GM12865 (cell line): ENCODE measurements at regions not wholly inside any gene's neighbourhood (a gene's known extent, or its start where the extent isn't known, plus 50 kb on each side); places are given as distances from the start of the nearest gene placed in this dataset.

ENCODE experiments used
- DNase-seq: peaks from one replicate; pipeline ENCODE4 v3.0.0; 2010; ENCODE audit warnings: low read depth
- H3K4me3 ChIP-seq: 2 replicates; pipeline ENCODE4 v1.5.1; 2011; ENCODE audit warnings: mild to moderate bottlenecking, low read depth, low read length, control low read depth
- TF ChIP-seq, protein P1 (sequence below): IDR thresholded peaks from 2 replicates; pipeline ENCODE4 v1.5.1; 2011; ENCODE audit warnings: low read length, control low read depth, low read depth, inconsistent platforms; ENCODE audit not compliant: insufficient read depth; ENCODE audit errors: missing control alignments

DNA sequence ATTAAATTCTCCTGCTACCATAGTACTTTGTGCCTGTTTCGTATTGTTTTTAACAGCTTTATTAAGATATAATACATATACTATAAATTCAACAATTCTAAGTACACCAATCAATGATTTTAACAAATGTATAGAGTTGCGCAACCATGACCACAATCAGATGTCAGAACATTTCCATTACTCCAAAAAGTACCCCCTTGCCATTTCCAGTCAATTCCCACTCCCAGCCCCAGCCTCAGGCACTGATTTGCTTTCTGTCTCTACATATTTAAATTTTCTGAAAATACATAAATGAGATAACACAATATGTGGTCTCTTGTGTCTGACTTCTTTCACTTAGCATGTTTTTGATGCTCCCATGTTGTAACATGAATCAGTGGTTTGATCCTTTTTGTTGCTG is 193.9 kb downstream of the FIGN start:
- DNase-seq = no peak
- no peak overlapping the region for H3K4me3 ChIP-seq
- TF ChIP-seq, protein P1, sequence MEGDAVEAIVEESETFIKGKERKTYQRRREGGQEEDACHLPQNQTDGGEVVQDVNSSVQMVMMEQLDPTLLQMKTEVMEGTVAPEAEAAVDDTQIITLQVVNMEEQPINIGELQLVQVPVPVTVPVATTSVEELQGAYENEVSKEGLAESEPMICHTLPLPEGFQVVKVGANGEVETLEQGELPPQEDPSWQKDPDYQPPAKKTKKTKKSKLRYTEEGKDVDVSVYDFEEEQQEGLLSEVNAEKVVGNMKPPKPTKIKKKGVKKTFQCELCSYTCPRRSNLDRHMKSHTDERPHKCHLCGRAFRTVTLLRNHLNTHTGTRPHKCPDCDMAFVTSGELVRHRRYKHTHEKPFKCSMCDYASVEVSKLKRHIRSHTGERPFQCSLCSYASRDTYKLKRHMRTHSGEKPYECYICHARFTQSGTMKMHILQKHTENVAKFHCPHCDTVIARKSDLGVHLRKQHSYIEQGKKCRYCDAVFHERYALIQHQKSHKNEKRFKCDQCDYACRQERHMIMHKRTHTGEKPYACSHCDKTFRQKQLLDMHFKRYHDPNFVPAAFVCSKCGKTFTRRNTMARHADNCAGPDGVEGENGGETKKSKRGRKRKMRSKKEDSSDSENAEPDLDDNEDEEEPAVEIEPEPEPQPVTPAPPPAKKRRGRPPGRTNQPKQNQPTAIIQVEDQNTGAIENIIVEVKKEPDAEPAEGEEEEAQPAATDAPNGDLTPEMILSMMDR = no peak

DNA sequence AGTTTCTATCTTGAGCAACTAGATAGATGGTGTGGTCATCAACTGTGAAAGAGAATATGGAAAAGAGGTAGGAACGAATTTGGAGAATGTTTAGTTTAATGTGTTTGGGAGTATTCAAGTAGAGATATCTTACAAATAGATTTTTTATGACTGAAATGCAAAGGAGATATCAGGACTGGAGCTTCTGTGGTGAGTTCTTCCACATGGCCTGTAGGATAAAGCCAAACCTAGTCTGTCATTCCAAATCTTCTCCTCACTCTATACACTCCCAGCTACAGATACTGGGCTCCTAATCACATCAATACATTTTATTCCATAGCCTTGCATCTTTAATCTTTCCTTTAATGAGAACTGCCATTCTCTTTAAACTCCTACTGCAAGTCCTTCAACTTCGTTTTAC is 194.3 kb downstream of the FIGN start:
- H3K4me3 ChIP-seq = no peak overlapping the region
- no peak for DNase-seq
- TF ChIP-seq, protein P1 = no peak

GRCh38 chr2:163528640-163529217 is 207.1 kb downstream of the FIGN start:
- TF ChIP-seq, protein P1 = no peak
- DNase-seq = no peak

DNA sequence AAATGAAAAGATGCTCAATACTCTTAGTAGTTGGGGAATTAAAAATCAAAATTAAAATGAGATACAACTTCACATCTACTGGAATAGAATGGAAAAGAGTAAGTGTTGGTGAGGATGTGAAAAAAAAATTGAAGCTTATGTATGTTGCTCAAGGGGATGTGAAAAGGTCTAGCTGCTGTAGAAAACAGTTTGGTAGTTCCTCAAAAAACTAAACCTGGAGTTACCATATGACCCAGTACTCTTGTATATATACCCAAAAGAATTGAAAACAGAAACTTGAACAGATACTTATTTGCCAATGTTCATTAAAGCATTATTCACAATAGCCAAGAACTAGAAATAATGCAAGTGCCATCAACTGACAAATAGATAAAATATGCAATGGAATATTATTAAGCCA is 208.4 kb downstream of the FIGN start:
- H3K4me3 ChIP-seq = no peak overlapping the region
- TF ChIP-seq, protein P1 = no peak
- no peak for DNase-seq

More at GRCh38 chr2:163528640-163529217, 207.1 kb downstream of the FIGN start:
- H3K4me3 ChIP-seq = no peak overlapping the region

DNA sequence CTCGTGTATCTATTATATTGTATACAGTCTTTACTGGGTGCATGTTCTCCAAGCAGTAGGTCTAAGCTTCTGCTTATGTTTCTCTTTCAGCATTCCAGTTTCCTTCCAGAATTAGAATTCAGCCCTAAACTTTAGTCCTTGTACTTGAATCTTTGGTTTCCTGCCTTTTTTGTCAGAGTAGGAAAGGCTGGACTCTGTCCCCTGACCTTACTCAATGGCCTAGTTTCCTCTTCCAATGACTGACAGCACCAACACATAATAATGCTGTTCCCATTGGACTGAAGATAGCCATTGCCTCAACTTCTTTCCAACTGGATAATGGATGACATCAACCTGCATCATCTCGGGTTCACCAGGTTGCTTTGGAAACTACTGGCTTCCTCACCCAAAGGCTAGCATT is 217.0 kb downstream of the FIGN start:
- H3K4me3 ChIP-seq = no peak overlapping the region
- TF ChIP-seq, protein P1 = no peak
- no peak for DNase-seq

DNA sequence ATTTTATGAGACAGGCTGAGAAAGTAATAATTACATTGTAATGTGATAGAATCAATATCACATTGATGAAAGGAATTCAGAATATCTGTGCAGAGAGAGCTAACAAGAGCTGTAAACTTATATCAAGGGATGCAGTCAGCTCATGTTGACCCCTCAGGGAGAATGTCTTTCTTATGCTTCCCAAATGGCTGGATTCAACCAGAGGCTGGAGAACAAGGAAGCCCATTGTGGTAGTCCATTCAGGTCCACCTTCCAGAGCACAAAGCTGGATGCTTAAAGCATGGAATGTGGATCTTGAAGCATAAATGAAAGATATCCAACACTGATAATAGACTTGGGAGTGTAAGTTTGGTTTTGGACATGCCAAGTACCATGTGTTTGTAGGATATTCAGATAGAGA is 220.0 kb downstream of the FIGN start:
- DNase-seq = no peak
- TF ChIP-seq, protein P1 = no peak
- no peak overlapping the region for H3K4me3 ChIP-seq

DNA sequence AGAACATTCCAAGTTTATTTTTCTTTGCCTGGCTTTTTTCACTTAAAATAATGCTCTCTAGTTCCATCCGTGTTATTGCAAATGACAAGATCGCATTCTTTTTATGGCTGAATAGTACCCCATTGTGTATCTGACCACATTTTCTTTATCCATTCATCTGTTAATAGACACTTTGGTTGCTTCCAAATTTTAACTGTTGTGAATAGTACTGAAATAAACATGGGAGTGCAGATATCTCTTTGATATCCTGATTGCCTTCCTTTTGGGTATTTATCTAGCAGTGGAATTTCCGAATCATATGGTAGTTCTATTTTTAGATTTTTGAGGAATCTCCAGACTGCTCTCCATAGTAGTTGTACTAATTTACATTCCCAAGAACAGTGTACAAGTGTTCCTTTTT is 230.5 kb downstream of the FIGN start:
- H3K4me3 ChIP-seq = no peak overlapping the region
- TF ChIP-seq, protein P1 = no peak
- DNase-seq = no peak
